GM18861 (cell line): ENCODE measurements at regions not wholly inside any gene's neighbourhood (a gene's known extent, or its start where the extent isn't known, plus 50 kb on each side); places are given as distances from the start of the nearest gene placed in this dataset.

Experiments used
- ATAC-seq: cut with Tn5 transposase; IDR thresholded peaks from one replicate; pipeline ENCODE4 v1.9.1; 2021; ENCODE audit not compliant: unreplicated experiment

DNA sequence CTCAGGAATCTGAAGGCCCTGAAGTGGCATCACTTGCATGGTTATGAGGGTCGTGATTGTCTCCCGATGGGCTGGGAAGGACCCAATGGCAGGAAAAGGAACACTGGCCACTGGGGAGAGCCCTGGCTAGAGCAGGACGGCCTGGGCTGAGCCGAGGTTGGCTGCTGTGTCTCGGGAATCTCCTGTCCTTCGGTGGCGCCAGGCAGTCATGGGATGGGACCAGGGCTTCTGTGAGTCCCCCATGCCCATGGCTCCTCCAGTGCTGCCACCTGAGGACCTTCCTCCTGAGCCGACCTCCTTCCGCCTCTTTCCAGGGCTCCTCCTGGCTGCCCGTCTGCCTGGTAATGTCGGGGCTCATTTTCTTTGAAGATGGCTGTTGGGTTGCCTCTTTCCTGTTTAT lies 1394.0 kb downstream of the BRD1 start:
- ATAC-seq = no peak

DNA sequence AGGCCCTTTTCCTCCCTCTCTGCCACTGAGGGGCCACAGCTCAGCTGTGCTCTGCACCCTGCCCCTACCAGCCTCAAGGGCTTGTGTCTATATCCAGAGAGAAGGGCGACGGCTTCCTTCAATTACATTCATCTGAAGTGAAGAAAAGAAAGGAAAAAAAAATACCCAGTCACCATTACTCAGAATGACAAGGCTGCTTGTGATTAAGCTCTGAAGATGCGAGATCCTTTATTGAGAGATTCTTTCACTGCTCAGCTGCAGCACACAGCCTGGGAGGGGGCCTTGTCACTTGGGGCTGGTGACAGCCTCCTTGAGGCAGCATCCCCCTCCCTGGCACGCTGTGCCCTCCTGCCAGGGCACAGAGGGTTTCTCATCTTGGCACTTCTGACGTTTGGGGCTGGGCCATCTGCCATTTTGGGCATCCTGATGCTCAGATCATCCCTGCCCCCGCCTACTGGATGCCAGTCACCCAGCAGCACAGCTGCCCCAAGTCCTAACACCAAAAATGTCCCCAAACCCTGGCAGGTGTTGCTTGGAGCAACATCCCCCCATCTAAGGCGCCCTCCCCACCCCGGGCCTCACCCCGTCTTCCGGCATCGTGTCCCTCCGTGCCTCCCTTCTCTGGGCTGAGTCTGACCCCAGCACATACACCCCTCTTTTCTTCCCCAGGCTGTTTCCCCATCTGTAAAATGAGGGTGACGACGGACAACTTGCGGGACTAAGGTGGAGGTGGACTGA lies 1394.7 kb downstream of the BRD1 start:
- no peak for ATAC-seq

DNA sequence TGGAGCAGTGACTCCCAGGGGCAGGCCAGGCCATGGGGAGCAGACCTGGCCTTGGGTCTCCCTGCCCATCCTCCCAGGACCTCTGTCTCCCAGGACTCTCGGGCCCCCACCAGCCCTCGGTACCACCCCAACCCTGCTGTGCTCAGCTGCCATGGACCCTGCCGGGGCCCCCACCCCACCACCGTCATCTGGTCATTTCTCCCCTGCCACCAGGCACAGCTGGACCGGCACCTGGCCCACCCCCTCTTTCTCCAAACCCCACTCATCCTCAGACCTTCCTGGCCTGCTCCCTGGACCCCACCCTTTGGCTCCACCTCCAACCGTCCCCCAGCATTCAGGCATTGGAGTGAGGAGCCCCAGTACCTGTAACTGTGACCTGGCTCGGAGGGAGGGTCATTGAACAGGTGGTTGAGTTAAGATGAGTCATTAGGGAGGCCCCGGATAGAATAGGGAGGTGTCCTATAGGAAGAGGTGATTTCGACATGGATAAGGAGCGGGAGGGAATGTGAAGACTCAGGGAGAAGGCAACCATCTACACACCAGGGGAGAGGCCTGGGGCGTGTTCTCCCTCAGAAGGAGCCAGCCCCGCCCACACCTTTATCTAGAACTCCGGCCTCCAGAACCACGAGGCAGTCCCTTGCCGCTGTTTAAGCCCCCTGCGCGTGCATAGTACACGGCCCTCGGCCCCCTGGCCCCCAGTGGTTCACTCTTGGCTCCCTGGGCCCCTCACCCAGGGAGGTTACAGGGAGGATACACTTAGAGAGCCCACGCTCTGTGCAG lies 1395.9 kb downstream of the BRD1 start:
- no peak for ATAC-seq

DNA sequence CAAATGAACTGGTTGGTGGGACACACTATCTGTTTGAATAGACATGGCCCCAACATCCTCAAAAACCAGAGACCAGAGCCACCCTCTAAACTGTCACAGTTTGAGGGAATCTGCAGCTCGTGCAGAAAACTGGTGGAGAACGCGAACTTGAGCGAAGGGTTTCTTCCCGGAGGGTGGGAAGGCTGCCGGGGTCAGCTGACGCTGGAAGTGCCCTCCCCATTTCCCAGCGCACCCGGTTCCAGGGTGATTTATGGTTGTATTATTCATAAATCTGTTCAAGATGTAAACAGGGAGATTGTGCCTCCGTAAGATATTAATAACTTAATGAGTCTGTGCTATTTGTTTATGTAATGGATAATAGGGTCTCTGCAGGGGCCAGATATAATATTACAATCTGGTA lies 1396.7 kb downstream of the BRD1 start:
- ATAC-seq = no peak

DNA sequence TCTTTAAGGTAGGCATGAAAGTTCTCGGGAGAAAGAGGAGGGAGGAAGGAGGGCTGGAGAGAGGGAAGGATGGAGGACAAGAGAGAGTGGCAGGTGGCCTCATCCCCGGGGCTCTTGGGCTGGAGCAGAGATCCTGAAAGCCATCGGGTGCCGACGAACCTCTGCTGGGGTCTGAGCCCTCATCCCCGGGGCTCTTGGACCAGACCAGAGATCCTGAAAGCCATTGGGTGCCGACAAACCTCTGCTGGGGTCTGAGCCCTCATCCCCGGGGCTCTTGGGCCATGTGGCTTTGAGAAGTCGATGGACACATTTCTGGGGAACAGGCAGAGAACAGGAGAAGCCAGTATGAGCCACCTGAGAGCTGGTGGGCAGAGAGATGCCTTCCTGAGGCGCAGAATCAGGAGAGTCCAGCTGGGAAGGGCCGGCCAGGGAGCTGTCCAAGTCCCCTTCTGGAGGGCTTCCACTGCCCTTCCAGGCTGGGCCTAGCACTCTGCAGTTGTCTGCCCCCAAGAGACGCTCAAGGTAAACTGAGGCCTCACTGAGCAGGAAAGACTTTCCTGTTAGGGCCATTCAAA lies 1398.1 kb downstream of the BRD1 start:
- no peak for ATAC-seq

DNA sequence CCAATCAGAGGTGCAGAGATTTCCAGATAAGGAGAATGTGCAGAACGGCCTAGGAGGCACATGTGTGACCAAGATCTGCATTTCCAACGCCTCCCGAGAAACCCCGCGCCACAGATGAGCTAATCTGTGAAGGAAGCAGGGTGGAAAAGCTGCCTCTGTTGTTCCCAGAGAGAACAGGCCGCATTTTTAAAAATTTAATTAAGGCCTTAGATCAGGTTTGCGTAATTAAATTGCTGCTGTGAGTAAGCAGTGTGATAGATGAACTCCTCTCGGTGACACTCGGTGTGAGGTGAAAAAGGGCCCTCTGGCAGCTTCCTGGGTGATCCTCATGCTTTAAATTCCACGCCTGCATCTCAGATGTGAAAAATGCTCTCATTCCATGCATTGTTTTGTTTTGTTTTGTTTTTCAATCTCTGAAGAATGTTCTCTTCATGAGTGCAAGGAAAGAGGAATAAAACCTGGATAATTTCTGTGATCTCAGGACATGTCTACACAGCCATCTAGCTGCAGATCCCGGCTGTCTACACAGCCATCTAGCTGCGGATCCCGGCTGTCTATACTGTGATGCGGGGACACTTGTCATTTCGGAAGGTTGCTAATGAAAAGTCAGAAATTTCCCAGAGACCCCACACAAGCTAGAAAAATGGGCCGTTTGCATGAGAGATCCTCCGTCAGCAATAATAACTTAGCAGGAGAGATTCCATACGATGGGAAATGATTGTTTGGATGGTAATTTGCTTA lies 1398.9 kb downstream of the BRD1 start:
- ATAC-seq = no peak

DNA sequence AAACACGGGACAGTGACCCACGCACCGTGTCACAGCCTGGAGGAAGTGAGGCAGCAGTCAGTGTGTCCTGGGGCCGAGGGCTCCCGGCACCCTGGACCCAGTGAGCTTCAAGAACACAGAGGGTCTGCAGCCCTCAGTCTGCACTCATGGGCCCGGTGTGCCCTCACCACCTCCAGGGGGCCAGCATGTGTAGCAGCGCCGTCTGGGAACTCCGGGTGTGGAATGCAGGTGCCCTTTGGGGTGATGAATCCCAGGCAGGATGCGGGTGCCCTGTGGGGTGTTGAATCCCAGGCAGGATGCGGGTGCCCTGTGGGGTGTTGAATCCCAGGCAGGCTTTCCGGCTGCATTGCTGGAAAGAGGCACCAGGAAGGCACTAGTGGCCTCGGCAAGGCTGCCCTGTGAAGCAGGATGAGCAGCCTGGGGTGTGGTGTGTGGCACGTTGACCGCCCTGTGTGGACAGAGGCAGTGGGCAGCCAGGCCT lies 1399.9 kb downstream of the BRD1 start:
- ATAC-seq = no peak

DNA sequence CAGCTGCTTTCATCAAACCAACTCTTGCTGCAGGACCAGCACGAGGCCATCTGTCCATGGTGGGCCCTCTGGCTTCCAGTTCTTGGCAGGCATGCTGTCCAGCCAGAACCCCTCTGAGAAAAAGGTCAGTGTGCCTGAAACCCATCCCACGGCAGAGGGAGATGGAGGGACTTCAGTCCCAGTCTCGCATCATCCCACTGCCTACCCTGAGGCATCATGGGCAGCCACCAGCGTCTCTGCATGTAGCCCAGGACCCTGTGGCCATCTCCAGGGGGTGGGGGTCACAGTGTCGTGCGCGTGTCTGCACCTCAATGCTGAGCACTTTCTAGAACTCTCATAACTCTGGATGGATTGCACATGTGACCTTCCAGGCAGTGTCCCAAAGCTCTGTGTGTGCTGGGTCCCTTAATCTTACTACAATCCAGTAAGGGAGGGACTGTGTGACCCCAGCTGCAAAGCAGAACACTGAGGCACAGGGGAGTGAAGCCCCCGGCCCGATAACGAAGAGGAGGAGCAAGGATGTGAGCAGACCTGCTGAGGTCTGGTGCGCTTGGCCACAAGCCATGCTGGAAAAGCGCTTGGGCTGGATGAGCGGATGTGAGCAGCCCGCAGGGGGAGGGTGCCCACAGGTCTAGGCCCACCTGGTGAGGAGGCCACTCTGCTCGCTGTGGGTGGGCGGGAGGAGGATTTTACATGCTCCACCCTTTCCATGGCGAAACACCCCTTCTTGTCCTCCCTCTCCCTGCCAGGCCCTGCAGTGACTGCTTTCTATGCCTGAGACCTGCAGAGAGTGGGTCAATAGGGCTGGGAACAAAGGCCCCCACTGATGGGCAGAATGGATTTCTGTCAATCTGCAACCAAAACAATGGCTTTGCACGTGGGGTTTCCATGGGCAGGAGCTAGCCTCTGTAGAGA lies 1401.0 kb downstream of the BRD1 start:
- ATAC-seq = no peak

DNA sequence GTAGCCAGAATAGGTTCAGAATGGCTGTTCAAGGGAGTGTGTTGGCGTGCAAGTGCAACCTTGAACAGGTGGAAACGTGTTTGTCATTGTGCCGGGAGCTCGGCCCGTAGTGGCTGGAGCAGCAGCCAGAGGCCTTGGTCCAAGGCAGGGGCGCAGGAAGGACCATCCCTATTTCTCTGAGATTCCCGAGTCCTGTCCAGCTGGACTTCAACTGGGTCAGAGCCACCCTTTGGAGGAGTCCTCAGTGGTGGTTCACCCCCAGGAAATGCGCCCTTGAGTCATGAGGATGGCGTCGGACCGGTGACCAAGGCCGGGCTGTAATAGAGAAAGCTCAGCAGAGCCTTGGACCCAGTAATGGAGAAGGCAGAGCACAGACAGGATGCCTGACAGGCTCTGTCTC lies 1402.0 kb downstream of the BRD1 start:
- no peak for ATAC-seq

DNA sequence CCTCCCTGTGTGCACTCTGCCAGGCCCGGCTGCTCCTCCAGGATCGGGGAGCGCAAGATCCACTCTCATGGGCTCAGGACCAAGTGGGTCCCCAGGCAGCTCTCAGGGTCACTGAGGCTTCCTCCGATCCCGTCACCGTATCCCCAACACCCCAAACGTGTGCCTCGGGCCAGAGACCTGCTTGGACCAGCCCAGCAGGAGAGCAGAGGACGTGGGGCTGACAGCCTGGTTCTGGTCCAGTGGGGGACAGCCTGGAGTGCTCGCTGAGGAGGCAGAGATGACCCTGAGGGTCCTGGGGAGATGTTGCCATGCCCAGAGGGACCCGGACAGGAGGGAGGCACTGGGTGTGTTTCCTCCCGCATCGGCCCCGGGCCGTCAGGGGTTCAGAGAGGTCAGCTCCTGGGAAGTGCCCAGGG lies 1402.6 kb downstream of the BRD1 start:
- ATAC-seq = no peak

DNA sequence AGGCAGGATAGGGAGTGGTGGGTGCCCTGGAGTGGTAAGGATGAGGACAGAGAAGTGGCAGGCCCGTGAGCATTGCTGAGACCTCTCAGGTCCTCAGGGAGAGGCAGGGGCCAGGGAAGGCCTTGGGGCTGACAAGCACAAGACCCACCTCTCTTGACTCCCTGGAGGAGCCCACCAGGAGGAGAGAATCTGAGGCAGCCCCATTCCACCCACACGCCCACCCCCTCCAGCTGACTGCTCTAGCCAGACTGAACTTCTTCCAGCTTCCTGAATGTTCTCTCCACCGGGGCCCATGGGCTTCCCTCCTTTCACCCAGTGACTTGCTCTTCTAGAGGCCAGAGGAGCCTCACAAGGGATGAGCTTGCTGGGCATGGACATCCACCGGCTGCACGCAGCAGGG lies 1403.0 kb downstream of the BRD1 start:
- ATAC-seq = no peak

DNA sequence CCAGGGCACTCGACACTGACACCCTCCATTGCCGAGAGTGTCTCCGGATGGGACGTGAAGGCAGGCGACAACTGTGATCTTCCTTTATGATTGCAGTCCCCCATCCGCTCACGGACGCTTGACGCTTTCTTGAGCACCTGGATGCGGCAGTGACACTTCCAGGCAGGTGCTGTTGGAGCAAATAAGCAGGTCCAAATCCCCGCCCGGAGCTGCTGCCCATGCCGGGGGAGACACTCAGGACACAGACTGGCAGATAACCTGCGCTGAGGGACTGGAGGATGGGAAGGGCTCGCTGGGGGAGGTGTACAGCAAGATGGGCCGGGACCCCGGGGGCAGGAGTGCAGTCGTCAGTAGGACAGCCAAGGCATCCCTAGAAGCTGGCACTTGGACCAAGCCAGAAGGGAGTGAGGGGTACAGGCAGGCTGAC lies 1403.5 kb downstream of the BRD1 start:
- no peak for ATAC-seq

DNA sequence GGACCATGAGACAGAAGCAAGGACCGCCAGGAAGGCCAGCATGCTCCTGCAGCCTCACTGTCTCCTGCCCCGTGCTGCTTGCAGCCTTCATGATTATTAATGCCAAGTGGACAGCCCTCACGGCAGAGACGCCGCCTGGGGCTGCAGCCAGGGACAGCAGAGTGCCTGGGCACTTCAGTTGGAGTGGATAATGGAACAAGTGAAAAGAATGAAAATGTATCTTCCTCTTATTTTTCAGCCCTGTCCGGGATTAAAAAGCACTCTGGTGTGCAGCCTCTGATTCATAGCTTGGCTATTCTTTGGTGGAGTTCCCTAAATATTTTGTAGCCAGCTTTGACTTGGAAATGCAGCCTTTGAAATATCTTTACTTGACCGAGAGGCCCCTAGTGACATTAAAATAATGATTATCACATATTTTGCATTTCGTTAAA lies 1404.2 kb downstream of the BRD1 start:
- ATAC-seq = no peak

DNA sequence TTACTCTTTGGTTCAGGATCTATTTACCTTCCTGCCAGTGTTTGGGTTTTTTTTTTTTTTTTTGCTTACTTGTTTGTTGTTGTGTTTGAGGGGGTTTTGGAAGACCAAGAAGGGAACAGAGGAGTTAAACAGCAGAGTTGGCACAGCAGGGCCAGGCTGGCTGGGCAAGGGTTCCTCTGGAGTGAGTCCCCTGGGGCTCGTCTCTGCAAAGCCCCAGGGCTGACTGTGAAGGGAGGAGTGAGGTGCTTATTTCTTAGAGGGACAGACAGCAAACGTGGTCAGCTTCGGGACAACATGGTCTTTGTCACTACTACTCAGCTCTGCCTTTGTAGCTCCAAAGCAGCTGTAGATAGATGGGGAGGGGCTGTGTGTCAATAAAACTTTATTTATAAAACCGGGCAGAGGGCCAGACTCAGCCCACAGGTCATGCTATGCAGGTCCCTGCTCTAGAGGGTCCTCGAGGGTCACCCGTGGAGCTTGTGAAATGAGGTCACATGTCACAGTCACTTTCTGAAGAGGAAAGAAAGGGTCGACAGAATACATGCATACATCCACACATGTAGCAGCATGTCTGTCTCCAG lies 1404.7 kb downstream of the BRD1 start:
- no peak for ATAC-seq

DNA sequence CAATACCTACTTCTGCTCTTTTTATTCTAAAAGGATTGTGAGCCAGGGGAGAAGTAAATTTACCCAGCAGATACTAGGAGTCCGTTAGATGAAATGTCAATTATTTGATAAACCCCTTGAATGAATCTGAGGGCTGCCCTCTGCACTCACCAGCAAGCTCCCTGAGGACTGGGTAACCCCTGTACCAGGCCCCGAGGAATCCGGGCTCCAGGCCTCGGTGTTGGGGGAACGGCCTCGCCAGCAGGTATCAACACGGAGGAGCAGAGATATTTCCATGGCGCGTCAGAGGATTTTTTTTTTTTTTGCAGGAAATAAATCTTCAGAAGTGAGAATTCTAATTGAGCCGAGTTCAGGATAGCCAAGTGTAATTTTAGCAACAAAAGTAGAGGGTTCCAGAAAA lies 1408.8 kb downstream of the BRD1 start:
- ATAC-seq = no peak

DNA sequence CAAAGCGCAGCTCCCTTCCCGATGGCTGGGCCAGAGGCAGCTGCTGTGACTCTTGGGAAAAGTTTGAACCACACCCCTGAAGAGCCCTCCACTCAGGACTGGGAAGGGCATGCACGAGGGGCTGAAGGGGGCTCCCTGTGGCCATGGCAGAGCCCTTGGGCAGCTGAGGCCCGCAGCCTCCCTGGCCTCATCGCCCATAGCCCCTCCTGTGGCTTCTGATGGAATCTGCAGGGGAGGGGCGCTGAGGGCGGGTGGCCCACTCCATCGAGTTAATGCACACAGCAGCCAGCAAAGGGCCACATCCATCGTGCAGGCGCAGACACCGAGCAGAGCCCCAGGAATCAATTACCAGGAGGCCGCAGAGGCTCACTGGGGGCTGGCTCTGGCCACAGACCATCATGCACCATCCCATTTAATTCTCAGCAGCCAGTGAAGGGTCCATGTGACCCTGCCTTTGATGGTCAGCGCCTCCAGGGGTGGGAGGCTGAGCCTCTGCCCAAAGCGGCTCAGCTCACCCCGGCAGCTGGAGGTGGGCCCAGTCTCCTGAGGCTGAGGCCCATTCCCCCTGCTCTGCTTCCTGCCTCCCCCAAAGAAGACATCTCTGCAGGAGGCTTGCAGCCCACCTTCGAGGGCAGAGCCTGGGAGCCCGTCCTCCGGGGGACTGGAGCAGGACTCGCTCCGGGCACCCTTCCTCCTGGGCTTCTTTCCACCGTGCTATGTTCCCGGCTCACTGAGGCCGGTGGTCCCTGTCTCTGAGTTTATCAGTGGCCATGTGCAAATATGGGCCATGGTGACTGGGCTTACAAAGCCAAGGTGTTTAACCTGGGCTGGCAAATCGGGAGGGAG lies 1410.2 kb downstream of the BRD1 start:
- ATAC-seq = no peak

DNA sequence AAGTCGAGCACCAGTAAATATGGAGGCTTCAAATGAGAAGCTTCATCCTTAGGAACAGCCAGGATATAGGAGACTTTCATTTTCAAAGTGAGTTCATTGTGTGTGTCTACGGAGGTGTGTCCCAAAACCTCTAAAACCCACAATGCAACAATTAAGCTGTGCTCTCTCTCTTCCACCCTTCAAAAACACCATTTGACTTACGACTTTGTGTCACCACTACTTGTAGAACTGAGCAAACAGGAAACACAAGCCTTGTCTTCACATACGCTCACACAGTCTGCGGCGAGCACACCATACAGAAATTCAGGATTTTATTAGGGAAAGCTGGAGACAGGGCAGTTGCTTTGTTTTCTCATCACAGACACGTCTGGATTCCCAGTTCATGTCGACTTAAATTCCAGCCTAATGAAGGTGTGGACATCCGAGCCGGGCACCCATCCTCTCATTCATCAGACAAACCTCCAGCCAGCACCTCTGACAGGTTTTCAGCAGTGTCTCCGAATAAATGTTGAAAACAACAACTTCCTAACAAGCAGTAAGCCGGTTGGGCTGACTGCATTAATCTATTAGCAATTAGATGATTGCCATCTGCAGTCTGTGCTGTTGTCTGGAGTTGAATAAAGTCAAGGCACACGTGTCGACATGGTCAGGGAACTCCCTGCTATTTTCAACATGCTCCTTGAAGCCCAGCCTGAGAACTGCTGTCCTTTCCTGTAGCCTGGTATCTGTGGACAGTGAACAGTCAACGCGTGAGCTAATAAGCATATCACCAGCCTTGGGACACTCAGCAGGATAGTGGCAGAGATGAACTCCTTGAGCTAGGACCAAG lies 1411.1 kb downstream of the BRD1 start:
- no peak for ATAC-seq

DNA sequence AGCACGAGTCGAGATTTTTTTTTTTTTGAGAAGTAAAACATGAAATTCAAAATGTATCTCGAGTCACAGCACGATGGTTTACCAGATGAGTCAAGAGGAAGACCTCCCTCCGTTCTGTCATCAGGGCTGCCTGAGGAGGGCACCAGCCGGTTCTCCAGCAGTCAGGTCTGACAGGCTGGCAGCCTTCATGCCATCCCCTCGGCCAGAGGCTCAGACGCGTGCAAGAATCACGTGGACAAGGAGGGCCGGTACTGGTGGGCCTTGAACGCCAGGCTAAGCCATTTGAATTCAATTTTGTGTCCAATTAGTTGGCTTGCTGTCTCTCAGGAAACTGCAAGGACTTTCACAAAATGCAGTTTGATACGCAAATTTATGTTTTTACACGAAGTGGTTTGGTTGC lies 1412.2 kb downstream of the BRD1 start:
- ATAC-seq = no peak
